Panc1 (cell line): ENCODE measurements at regions not wholly inside any gene's neighbourhood (a gene's known extent, or its start where the extent isn't known, plus 50 kb on each side); places are given as distances from the start of the nearest gene placed in this dataset.

Source experiments
- POLR2AphosphoS5 ChIP-seq: IDR thresholded peaks from 2 replicates; pipeline ENCODE4 v1.6.1; 2012; ENCODE audit warnings: mild to moderate bottlenecking, low read depth, low read length, moderate library complexity
- SIN3A ChIP-seq: IDR thresholded peaks from 2 replicates; pipeline ENCODE4 v1.6.1; 2012; ENCODE audit warnings: low read depth, mild to moderate bottlenecking, low read length, moderate library complexity, borderline replicate concordance; ENCODE audit not compliant: insufficient read depth
- TCF7L2 ChIP-seq: IDR thresholded peaks from 2 replicates; pipeline ENCODE4 v1.6.1; 2011; ENCODE audit warnings: mild to moderate bottlenecking, low read depth, low read length, inconsistent platforms
- TF ChIP-seq, protein P1 (sequence below): fragments of 450-650 bp; IDR thresholded peaks from 2 replicates; pipeline ENCODE4 v1.5.1; 2017; ENCODE audit warnings: mild to moderate bottlenecking

DNA sequence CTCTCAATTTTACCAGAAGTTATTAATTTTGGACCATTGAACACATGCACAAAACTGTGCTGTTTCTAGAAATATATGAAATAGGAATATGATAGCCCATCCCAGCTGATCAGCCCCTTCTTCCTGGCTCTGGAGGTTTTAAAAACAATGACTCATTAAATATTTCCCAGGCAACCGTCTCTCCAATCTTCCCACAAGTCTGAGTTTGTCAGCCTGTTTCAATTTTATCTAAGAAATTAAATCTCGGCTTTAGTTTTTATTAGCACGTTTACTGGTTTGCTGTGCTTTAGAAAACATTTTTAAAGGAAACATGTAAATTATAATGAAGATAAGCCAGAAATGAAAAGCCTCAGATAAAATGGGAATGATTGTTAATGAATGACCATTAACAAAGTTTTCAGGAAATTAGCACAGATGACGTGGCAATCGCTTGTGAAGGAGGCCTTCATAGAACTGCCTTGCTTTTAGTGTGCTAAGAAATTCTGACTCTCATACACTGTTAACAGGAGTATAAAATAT is 89.3 kb upstream of the RAP1B start:
- TF ChIP-seq, protein P1, sequence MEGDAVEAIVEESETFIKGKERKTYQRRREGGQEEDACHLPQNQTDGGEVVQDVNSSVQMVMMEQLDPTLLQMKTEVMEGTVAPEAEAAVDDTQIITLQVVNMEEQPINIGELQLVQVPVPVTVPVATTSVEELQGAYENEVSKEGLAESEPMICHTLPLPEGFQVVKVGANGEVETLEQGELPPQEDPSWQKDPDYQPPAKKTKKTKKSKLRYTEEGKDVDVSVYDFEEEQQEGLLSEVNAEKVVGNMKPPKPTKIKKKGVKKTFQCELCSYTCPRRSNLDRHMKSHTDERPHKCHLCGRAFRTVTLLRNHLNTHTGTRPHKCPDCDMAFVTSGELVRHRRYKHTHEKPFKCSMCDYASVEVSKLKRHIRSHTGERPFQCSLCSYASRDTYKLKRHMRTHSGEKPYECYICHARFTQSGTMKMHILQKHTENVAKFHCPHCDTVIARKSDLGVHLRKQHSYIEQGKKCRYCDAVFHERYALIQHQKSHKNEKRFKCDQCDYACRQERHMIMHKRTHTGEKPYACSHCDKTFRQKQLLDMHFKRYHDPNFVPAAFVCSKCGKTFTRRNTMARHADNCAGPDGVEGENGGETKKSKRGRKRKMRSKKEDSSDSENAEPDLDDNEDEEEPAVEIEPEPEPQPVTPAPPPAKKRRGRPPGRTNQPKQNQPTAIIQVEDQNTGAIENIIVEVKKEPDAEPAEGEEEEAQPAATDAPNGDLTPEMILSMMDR, result no peak
- TF ChIP-seq POLR2AphosphoS5 (no peak), TCF7L2 (peak; percentile 86), SIN3A (no peak)
